CD4-positive, alpha-beta T cell treated with Interleukin-17A for 1 hour (primary cell): ENCODE measurements at regions not wholly inside any gene's neighbourhood (a gene's known extent, or its start where the extent isn't known, plus 50 kb on each side); places are given as distances from the start of the nearest gene placed in this dataset.
"Not testable (repeated sequence)": the region's sequence is repeated elsewhere in the genome, so short reads cannot be mapped to it uniquely, and the experiment has no call there.

Experiments
- DNase-seq: peaks from one replicate; pipeline ENCODE4 v3.0.0-alpha.2; 2020

DNA sequence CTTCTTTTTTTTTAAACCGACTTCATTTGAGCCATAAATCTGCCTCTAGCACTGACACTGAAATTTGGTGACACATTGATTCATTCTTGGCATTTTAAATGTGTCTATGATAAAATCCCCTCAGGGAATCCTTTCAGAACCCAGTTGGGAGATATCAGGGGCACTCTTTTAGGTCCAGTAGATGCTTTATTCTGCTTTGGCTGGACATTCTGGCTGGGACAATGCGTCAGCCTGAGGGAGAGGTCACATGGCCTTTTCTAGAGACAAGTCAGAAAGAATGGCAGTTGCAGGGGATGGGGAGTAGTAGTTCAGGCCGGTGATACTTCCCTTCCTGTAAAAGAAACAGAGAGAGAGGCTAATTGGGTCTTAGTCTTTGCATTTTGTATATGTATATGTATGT, 63.1 kb downstream of the TRIM43 start:
- DNase-seq, result not testable (repeated sequence)

DNA sequence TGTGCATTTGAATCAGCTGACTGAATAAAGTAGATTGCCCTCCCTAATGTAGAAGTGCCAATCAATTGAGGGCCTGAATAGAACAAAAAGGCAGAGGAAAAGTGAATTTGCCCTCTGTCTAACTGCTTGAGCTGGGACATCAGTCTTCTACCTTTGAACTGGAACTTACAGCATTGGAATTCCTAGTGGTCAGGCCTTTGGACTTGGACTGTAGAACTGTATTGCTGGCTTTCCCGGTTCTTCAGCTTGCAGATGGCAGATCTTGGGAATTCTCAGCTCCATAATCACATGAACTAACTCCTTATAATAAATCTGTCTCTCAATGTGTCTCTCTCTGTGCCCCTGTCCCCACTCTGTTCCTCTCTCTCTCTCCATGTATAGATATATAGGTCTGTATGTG, 64.8 kb downstream of the TRIM43 start:
- not testable (repeated sequence) for DNase-seq

DNA sequence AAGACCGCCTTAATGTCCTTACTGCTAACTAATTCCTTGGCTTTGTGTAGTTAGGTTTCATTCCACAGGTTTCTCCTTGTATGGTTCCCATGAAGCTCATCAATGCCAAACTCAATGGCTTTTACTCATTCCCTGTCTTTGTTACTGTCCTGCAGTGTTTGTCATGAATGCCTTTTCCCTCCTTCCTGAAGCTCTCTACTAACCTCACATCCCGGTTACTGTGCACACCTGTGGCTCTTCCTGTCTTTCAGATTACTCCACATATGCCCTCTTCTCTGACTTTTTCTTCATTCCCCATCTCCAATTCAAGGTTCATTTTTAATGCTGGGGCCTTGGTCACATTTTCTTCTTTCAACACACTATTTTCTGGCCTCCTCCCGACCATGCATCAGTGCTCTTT, 66.1 kb downstream of the TRIM43 start:
- DNase-seq, result not testable (repeated sequence)

DNA sequence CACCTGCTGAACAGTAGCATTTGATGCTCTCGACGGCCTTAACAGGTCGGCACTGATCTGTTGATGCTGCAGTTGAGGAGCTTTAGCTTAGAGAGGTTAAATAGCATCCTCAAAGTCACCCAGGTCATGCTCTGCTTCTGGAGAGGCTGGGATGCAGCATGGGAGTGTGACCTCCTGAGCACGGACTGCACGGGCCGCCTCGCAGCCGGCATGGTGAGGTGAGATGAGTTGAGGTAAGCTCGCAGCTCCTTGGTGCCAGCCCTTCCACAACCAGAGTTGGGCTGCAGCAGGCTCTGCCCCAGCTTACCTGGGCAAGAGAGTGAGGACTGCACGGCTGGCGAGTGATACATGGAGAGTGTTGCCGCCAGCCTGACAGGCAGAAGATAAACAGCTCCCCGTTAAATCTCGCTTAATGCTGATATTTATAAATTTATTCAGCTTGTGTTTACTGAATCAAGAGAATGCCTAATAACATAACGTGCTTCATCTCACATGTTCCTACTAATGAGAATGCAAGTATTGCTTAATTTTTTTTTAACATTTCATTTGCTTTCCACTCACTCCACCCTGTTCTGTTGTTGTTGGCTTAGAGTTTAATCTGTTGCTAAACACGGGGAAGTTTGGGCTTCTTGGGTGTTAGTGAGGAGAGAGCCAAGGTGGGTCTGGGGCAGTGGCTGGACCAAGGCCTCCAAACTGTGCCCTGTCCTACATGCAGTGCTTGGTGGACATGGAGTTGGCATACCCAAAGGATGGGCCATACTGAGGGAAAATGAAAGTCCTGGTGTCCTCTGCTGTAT, 69.2 kb downstream of the TRIM43 start:
- not testable (repeated sequence) for DNase-seq

DNA sequence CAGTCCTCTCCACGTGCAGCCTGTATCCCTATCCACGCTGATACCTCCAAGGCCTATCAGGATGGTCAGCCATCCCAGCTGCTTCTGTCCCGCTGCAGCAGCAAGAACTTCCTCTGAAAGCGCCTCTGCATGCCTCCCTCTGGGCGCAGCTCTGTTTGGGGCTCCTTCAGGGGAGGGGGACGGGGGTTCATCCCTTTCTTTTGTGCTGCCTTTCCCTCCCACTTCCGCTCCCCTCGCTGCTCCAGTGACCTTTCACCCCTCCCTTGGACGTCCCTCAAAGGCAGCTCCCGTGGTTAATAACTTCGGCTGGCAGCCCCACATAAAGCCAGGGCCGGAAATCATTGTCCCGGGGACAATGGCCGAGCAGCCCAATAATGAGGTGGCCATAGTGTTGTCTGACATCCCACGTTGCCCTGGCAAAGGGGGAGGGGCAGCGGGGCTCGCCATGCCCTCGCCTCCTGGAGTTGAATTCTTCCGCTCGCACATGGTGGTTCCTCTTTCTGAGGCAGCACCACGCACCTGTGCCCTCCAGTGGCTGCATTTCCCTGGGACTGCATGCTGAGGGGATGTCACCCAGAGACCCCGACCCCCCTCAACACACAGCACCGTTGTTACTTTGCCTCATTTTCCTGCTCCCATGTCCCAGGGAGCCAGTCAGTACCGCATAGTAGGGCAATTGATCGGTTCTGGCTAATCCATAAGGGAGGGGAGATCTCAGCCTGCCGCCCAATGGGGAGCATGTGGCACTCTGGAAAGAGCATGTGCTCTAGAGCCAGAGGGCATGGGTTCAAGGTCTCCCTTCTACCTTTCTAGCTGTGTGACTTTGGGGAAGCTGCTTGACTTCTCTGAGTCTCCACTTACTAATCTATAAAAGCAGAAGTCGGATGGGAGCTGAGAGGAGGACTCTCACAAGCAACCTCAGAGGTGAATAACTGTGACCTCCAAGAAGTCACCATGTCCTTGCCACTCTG, 72.0 kb downstream of the TRIM43 start:
- not testable (repeated sequence) for DNase-seq

DNA sequence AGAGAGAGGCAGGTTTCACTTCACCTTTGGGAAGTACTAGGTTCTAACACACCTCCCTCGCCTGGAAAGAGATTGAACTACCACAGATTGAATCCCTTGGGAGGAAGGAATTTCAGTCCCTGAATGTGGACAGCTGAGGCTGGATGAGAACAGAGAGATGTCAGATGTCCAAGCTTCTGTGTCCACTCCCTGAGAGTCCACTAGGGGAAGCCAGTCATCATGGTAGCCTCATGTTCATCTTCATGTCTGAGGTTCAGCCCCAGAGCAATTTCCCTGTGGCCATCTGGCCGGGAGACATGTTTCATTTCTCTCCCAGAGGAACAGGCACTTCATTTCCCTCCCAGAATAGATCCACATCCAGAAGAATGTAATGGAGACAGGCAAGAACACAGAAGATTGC, 74.8 kb downstream of the TRIM43 start:
- DNase-seq, result not testable (repeated sequence)

DNA sequence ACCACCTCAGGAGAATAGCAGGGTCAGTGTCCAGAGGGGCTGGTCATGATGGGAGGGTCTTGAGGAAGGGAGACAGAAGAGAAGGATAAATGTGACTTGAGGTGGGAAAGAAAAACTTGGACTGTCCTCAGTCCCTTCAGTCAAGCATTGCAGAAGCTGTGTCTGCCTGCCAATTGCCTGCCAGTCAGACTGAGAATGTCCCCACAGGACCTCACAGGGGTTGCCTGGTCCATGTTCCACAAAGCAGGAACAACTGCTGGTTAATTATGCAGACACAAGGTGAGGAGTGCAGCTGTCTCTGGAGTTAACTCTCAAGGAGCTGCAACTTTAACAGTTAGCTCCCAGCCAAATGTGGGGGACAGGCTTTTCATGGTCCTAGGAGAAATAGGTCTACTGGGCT, 75.7 kb downstream of the TRIM43 start:
- no peak for DNase-seq

DNA sequence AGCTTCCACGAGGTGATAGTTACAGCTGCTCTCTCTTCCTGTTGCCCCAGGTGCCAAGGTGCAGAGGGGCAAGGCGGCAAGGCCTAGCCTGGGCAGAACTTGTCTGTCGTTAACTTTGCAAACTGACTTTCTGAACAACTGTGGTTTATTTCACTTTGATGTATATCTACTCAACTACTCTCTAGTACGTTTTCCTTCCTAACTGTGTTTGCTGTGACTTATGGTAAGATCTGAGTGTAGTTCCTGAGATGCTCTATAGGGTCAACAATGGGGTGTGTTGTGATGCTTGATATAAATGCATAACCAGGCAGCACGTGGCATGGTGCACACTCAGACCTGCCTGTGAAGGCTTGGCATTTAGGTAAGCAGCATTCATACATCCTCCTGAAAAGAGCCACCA, 77.1 kb downstream of the TRIM43 start:
- not testable (repeated sequence) for DNase-seq

DNA sequence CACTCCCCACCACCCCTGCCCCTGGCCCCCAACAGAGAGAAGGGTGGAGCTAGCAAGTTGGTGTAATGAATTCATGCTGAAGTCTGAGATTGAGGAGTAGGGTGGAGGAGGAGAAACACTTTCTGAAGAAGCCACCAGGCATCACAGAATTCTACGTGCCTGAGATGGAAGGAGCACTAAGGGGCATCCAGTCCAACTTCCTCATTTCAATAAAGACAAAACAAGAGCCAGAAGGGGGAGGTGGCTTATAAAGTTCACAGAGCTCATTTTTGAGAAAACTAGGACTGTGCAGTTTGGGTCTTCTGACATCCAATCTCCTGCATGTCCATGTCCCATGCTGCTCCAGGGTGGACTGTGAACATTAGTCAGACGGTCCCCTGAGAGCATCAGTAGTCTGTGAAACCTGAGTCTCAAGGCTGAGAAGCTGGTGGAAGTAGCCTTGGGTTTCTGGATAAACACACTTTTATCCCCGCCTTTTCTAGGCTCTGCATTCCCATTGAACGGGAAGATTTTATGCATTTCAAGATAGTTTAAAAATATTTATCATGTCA, 77.7 kb downstream of the TRIM43 start:
- DNase-seq, result no peak

DNA sequence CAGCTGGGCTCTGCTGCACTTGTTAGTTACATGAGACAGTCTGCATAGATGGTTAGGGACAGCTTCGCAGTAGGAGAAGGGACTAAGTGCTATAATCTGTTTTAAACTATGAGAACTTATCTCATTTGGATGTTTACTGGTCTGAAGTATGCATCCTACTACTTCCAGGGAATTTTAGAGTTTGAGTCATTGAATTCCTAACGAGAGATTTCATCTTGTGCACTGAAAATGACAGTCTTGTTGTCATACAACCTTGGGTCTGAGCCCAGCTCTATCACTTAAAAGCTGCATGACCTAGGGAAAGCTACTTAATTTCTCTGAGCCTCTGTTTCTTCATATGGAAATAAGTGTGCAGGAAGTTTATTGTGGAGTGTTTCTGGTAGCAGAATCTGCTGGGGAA, 78.4 kb downstream of the TRIM43 start:
- DNase-seq, result no peak

DNA sequence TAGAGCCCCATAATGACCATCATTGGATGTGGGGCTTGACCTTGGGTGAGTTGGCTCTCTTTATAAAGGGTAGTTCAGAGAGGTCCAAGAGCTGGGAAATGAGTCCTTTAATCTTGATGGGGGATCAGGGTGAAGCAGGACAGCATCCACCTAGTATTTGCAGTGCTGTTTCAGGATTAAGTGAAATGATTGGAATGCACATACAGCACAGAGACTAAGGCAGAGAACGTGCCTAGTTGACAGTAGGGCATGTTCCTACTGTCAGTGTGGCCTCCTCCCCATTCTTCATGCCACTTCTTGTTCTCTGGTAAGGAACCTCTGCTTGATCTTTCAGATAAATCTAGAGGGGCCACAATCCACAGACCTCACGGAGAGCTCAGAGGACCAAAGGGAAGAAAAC, 78.9 kb downstream of the TRIM43 start:
- no peak for DNase-seq

DNA sequence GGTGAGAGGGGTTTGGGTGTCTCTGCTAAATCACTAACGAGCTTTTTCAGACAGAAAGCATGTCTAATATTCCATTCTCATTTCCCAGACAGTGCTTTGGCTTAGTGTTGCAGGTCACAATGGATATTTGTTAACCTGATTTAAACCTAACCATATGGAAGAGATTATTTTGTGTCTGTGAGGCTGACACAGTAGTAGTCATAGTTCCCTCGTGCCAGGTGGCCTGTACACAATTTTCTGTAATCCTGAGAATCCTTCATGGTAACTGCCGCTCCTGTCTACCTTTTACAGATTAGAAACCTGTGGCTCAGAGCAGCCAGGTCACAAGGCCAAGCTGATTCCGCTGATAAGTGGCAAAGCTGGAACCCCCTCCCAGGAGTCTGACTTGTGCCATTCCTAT, 79.4 kb downstream of the TRIM43 start:
- not testable (repeated sequence) for DNase-seq

DNA sequence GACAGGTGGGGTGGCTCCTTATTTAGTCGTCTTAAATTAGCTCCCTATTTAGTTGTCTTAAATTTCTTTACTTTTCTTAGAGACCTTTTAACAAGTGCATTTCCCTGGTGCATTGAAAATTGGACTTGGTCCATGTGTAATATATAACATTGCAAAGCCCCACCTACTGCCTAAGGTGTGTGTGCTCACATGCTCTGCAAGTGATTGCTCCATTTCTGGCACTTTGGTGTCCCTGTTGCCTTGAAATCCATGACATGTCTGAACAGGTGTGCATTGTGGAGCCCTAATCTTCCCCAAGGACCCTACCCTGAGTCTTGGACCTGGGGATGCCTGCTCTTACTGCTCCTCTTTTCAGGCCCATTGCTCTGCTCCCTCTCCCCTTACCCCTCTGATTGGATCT, 80.2 kb downstream of the TRIM43 start:
- not testable (repeated sequence) for DNase-seq

DNA sequence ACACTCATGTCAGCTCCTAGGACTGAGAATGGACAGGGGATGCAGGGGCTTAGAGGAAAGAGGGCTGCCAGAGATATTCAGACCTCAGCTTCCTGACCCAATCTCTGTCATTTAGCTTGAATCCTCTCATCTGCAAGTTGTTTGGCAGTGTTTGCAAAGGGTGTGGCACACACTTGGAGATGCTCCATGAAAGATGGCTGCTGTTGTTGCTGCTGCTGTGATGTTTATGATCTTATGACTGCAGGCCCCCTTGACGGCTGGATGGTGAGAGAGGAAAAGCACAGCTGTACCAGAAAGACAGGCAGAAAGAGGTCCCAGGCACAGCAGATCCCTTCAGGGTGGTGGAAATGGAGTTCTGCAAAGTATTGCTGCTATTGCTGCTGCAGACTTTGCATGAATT, 80.7 kb downstream of the TRIM43 start:
- DNase-seq, result not testable (repeated sequence)

DNA sequence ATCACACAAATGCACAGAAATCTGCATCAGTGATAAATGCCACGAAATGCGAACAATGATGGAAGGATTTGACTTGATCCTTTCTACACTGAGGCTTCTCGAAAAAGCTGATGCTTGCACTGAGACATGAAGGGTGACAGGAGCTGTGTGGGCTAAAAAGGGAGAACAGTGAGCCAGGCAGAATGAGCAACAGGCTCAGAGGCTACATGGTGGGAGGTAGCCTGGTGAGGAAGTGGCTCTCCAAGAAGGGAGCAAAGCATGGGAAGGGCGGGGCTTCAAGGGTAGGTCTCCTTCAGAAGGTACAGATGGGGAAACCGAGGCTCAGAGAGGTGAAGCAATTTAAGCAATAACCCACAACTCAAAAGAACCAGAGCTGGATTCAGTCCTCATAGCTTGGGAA, 82.4 kb downstream of the TRIM43 start:
- DNase-seq, result no peak

DNA sequence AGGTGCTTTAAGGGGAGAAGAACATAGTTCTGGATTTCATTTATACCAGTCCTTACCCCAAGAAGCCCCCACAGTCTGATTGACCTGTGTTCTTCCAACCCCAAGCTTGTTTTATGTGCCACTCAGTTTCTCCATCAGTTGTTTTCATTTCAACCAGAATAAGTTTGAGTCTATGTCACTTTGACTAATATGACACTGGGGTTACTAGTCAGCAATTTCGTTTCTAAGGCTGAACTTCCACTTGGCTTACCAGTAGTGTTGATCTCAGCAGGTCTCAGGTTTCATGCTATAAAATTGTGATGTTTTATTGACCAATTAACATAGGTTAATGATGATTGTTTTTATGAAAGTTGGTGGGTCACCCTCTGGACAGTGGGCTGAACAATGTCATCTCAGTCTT, 84.8 kb downstream of the TRIM43 start:
- DNase-seq, result not testable (repeated sequence)

DNA sequence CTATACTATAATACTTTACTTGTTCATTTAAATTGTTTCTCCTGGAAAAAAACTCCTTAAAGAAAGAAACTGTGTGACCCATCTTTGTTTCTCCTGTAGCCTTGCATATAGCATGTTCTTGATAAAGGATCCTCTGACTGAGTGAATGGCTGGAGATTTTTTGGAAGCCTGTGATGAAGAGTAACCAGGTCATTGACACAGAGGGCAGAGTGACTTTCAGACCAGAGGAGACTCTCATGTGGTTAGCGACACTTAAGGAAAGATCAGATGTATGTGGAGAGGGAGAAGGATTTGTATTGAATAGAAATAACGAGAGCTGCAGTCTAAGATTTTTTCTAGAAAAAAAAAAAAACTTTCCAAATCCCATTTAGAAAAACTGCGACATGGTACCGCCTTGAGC, 85.5 kb downstream of the TRIM43 start:
- no peak for DNase-seq

DNA sequence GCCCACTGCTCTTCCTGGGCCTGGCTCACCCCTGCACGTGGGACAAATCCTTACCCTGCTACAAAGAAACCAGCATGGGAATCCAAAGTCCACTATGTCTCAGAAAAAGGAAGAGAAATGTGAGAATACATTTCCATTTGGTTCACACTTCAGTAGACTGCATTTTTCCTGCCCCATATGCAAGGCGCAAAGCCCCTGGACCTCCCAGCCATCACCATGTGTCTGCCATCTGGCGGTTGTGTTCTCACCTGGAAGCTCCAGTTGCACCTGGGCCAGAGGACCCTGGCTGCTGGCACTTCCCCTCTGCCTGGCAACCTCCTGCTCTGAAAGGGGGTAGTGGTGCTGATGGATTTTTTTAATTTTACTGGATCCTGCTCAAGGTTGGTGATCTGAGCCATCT, 86.0 kb downstream of the TRIM43 start:
- not testable (repeated sequence) for DNase-seq

DNA sequence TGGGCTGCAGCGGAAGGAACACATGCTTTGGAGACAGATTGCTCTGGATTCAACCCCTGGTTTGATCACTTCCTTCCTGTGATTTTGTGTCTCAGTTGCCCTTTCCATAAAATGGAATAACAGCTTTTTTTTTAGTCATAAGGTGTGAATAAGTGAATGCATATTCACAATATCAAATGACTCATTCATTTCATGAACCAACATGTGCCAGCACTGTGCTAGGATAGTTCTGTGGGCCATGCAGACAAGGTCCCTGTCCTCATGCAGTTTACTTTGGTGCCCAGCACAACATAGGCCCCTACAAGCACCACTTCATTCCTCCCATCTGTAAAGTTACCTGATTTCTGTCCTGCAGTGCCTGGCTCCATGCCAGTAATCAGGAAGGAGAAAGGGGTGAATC, 89.4 kb downstream of the TRIM43 start:
- not testable (repeated sequence) for DNase-seq

DNA sequence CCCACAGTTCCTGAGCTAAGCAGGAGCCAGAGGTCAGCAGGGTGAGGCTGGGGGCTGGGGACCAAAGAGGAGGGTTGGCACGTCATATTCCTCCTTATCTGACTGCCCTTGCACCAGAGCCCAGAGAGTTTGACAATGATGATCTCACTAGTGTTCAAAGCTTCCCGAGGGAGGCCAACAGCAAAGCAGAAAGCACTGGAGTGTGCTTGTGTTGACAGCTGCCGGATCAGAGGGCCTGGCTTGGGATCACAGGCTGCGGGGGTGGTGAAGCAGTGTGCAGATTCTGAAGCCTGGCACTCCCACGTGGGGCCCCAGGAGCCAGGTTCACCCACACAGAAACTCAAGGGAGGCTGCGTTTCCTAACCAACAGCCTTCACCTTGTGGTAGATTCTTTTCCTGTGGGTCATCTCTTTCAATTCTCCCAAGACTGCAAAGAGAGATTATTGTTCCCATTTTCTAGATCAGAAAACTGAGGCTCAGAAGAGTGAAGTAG, 89.8 kb downstream of the TRIM43 start:
- DNase-seq, result not testable (repeated sequence)

DNA sequence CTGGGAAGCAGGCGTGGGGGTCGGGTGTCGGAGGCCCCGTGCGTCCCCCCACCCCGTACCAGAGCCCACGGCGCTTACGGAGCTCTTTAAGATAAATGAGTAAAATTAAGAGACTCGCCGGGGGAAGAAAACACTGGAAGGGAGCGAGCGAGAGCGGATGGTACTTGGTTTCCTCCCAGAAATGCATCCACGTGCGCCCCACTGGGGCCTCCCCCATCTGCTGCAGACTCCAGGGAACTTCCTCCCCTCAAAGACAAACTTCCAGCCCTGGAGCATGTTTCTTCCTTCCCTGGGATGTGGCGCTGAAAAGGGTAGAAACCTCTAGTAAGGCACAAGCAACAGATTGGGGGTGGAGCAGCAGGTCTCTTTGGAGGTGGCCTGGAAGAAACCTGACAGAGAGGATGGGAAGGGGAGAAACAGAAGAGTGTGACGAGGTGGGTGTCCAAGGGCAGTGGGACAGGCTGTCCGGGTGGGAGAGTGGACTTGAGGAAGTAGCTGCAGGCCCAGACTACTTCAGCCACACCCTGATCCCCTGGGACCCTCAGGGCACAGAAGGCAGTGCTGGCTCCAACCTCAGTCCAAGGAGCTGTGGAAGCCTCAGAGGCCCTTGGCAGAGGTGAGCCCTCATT, 91.2 kb downstream of the TRIM43 start:
- not testable (repeated sequence) for DNase-seq

DNA sequence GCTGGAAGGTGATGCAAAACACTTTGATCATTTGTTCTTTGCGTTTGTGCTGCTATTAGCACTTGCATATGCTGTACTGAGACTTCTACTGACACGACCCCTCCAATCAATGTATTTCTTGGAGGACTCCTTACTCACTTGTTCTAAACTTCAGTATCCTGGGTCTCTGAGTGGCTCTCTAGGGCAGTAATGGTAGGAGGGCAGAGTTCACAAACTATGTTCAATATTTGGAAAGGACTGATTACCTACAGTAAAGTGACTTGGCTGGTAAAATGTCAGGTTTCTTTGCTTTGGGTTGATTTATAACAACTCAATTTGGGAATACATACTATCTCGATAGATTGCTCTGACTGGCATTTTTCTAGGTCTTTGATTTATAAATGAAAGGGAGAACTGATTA, 93.7 kb downstream of the TRIM43 start:
- DNase-seq, result no peak
